T-helper 22 cell (primary cell): ENCODE measurements at regions not wholly inside any gene's neighbourhood (a gene's known extent, or its start where the extent isn't known, plus 50 kb on each side); places are given as distances from the start of the nearest gene placed in this dataset.

Experiments used
- DNase-seq: peaks from one replicate; pipeline ENCODE4 v3.0.0-alpha.2; 2020; ENCODE audit warnings: low read depth

GRCh38 chr2:136572335-136572734 lies 193.0 kb upstream of the THSD7B start:
- DNase-seq: no peak

DNA sequence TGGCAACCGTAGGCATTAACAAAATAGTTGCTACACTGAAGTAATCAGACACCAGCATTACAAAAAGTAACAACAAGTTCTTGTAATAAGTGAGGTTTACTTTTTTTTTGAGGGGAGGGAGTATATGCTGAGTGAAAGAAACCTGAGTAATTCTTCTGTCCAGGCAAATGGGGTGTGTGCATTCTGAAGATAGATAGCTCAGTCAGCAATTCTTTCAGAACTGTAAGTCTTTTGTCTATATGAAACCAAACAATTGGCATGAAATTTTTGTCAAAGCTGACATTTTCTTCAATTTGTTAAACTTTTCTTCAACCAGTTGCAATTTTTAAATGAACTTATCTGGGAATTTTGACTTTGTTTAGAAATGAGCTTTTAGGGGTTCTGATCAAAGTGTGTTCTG lies 208.1 kb upstream of the THSD7B start:
- DNase-seq: no peak

- no peak for DNase-seq
These were observed 215.2 kb upstream of the THSD7B start for GRCh38 chr2:136550181-136550580.

- DNase-seq: no peak
These were observed 226.0 kb upstream of the THSD7B start for GRCh38 chr2:136539355-136539754.

DNA sequence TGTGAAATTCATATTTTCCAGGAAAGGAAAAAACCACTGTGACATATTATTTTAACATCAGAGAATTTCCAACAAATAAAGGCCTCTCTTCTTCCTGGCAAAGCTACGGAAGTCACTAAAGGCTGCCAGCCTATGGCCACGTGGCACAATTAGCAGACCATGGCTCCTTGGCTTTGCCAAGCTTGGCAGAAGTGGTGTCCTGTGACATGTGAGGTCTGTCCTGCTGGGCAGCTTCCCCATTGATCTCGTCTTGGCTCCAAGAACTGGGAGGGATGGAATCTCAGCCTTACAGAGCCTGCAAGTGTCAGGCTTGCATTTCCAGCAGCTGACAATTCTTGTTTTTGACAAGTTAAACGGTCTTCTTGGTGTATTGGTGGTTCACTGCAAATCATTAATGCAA lies 226.9 kb upstream of the THSD7B start:
- DNase-seq: no peak

DNA sequence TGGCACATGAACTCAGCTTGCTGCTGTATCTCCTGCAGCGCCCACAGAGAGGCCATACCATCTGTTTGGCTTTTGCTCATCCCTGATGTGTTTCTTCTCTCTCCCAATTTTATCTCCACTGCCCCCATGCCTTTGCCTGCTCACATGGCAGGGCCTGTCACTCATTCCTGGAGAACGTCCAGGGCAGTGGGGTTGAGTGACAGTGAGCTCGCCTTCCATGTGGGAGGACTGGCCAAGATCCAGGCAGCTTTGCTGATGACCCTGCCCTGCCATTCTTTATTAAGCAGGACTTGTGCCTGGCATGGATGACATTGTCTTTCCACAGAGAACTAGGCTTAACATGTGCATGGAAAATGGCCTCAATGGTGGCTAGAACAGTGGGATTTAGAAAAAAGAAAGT lies 230.5 kb upstream of the THSD7B start:
- no peak for DNase-seq

DNA sequence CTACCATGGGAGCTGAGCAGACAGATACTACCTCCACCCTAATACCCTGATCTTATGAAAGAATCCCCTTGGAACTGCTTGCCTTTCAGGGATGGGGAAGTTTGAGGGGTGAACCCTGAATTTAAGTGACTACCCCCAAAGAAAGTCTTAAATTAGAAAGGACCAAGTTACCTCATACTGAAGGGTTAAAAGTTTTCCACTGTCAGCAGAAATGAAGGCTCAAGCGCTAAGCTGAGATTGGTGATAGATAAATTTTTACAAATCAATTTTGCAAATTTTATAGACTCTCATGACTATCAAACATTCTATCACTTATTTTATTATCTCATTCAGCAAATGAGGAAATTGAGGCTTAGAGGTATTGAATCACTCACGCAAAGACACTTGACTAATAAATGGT lies 233.2 kb upstream of the THSD7B start:
- DNase-seq: no peak

GRCh38 chr2:136531731-136532130 lies 233.6 kb upstream of the THSD7B start:
- no peak for DNase-seq

DNA sequence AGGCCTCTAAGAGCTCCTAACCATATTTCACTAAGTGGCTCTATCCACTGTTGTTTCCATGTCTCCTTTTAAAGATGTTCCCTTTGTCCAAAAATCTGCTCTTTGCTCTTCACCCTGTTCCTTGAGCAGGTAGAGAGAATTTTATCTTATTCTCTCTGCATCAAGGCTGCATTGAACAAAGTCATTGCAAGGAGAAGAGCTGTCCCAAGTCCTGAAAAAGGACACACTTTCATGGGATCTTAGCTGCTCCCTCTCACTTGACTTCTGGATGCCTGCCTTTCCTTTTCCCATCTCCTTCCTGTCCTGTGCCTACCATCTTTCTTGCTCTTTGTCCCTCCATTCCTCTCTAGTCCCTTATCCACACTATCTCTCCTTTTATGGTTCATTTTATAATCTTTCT lies 235.2 kb upstream of the THSD7B start:
- DNase-seq: no peak

- DNase-seq: no peak
These were observed 237.8 kb upstream of the THSD7B start for GRCh38 chr2:136527560-136527959.

- no peak for DNase-seq
These were observed 242.6 kb upstream of the THSD7B start for GRCh38 chr2:136522724-136523123.

DNA sequence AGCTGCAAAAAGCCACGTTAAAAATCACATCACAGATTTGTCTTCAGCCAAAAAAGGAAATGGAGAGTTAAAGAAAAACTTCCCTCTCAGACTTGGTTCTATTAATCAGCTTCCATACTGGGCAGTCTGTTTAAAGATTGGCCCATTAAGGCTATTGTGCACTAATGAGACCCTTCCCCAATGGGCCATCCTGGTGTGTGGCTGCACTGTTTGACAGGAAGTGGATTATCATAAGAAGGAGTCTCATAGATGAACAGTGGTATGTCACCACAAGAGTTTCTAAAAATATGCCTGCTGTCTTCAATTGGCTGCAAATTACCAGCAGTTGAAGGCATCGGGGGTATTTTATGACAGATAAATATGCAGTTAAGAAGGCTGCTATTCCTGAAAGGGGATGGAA lies 247.6 kb upstream of the THSD7B start:
- no peak for DNase-seq

DNA sequence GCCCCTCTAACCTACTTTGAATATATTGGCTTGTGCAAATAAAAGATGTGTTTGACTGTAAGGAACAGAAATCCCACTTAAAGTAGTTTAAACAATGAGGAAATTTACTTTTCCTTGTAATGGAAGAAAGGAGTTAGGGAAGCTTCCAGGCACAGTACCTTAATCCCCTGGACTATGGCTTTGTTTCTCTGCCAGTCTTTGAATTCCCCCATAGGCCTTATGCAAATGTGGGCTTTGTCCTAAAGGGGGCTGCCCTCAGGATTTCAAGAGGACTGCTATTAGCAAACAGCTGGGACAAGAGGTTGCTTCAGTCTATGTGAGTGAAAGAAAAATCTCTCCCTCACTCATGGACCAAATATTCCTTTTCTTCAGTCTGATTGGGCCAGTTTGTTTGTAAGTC lies 255.1 kb upstream of the THSD7B start:
- DNase-seq: no peak

- DNase-seq: no peak
These were observed 259.9 kb upstream of the THSD7B start for GRCh38 chr2:136505462-136505861.

DNA sequence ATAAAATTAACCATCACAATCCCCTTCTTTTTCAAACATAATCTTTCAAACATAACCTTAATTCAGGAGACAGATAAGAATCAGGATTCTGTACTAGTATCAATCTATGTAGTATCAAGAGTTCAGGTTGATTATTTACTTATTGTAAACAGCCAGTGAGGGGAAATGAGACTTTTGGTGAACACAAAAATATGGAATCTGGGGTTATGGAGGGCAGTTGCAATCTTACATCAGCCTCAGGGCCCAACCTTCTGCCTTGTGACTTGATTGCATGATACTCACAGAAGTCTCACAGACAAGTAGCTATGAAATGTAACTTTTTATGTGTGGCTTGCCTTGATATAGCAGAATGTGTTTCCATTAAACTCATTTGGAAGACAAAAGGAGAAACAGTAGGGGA lies 262.7 kb upstream of the THSD7B start:
- DNase-seq: no peak

GRCh38 chr2:136497709-136498108 lies 267.6 kb upstream of the THSD7B start:
- no peak for DNase-seq

DNA sequence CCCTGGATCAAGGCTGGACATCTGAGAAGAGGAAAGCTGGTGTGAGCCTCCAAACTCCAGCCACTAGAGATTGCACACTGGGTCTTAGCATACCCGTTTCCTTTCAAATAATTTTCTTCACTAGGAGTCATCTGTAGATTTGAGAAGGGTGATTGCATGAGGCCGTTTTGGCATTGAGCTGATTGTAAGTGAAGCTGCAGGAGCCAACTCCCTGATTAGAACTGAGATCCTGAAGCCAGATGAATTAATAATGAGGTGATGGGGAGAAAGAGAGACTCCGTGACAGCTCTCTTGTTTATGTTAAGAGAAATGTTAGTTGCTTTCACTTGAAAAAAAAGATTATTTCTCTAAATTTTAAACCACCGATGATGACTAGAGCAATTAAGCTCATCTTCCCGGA lies 268.4 kb upstream of the THSD7B start:
- no peak for DNase-seq

DNA sequence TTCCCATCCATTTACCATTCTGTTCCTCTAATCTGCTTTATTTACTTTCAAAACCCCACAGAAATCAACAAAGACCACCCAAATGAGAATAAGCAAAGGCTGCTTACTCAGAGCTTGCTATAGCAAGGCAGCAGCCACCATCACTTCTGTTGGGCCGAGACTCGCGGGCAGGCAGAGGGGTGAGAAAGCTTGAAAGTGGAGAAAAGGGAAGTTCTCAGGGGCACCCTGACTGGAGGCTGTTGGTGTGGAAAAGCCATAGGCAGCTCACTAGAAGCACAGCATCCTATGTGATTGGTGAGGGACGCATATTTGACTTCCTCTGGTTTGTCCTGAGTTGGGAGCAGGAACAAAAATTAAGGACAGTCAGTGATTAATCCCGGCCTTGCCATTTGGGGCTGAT lies 269.7 kb upstream of the THSD7B start:
- no peak for DNase-seq

DNA sequence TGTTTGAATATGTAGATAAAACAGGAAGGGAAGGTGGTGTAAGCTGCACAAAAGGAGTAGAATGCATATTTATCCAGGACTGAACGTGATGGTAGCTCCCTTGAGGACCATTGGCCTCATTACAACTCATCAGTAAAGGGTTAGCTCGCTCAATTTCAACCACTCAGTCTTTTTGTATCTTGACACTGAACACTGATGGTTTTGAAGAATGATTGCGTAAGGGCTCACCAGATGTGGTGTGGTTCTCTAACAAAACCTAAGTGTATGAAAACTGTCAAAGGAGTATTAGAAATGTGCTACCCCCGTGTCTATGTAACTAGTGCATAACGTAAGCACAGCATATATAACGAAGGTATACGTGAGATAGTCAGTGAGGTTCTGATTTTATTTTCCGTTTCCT lies 272.4 kb upstream of the THSD7B start:
- no peak for DNase-seq

GRCh38 chr2:136490100-136490499 lies 275.2 kb upstream of the THSD7B start:
- DNase-seq: no peak

DNA sequence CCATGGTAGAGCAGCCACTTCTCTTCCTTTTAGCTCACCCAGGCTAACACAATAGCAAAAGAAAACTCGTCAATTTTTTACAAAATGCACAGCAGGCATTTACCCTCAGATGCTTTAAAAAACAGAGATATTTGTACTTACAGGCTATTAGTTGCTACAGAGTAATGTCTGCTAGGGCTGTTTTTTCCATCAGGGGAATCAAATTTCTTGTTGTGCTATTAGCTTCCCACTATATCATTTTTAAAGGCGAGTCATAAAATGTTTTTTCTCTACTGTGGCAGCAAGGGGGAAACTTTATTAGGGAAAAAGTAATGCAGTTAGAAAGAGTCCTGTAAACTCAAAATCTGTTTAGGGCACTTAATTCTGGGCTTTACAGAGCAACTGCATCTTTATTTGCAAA lies 277.9 kb upstream of the THSD7B start:
- no peak for DNase-seq

- no peak for DNase-seq
These were observed 279.2 kb upstream of the THSD7B start for GRCh38 chr2:136486115-136486514.

DNA sequence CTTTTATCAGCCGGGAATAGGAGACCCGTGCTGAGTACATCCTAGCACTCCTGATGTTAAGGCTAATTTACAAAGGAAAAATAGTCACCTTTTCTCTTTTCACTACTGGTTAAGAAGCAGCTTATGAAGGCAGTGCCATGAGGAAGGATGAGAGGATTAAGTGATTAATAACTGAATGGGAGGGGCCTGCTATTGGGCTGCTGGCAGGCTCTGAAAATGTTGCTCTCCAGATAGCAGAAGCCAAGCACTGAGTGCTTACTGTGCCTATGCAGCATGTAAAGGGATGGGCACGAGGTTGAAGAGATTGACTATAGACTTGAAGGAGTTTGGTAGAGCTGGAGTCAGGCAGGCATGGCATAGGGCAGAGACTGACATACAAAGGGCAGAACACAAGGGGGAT lies 282.4 kb upstream of the THSD7B start:
- DNase-seq: no peak

GRCh38 chr2:136482006-136482405 lies 283.3 kb upstream of the THSD7B start:
- DNase-seq: no peak

- DNase-seq: no peak
These were observed 285.6 kb upstream of the THSD7B start for GRCh38 chr2:136479696-136480095.
